PC-3 (cell line): ENCODE measurements at regions not wholly inside any gene's neighbourhood (a gene's known extent, or its start where the extent isn't known, plus 50 kb on each side); places are given as distances from the start of the nearest gene placed in this dataset.

Experiments used
- ATAC-seq: fragments of 200-7000 bp; cut with Tn5 transposase; 2 replicates; pipeline ENCODE4 v1.9.1; 2020; ENCODE audit warnings: mild to moderate bottlenecking, moderate library complexity
- BruUV-seq: library from RNA; stranded (reverse); fragments of 400-500 nt; replicated peaks from 2 replicates; lab custom pipeline; 2021; lab: Mats Ljungman, UMichigan
- CTCF ChIA-PET: fragments of 300-600 bp; sonication (Branson Sonifier 250); formaldehyde crosslinking; loops from one replicate; lab custom pipeline; 2022; ENCODE audit warnings: antibody characterized with exemption; lab: Charles Lee
- POLR2A ChIA-PET: fragments of 300-600 bp; sonication (Branson Sonifier 250); formaldehyde crosslinking; loops from one replicate; lab custom pipeline; 2022; ENCODE audit warnings: antibody characterized with exemption; ENCODE audit not compliant: unreplicated experiment; lab: Charles Lee
- DNase-seq: peaks from one replicate; pipeline ENCODE4 v3.0.0-alpha.2; 2015
- H2AFZ ChIP-seq: fragments of 300-600 bp; sonication (generic); 2 replicates; pipeline ENCODE4 v1.6.0; 2016; ENCODE audit warnings: antibody characterized with exemption, low read length
- H3F3A ChIP-seq: fragments of 300-600 bp; sonication (generic); one replicate; pipeline ENCODE4 v1.6.0; 2017; ENCODE audit warnings: antibody characterized with exemption, low read length, control low read depth, mild to moderate bottlenecking; ENCODE audit not compliant: unreplicated experiment
- H3K27ac ChIP-seq: fragments of 300-600 bp; sonication (generic); 2 replicates; pipeline ENCODE4 v1.5.1; 2016; ENCODE audit warnings: mild to moderate bottlenecking, low read length
- H3K27me3 ChIP-seq: fragments of 300-600 bp; sonication (generic); 2 replicates; pipeline ENCODE4 v1.6.1; 2016; ENCODE audit warnings: low read length, mixed read lengths
- H3K36me3 ChIP-seq: fragments of 300-600 bp; sonication (generic); 2 replicates; pipeline ENCODE4 v1.6.1; 2016; ENCODE audit warnings: low read depth, mixed run types, low read length, mixed read lengths
- H3K4me1 ChIP-seq: fragments of 300-600 bp; sonication (generic); 2 replicates; pipeline ENCODE4 v1.5.1; 2016; ENCODE audit warnings: low read length; ENCODE audit not compliant: insufficient read depth
- H3K4me2 ChIP-seq: fragments of 300-600 bp; sonication (generic); 2 replicates; pipeline ENCODE4 v1.6.0; 2016; ENCODE audit warnings: low read length
- H3K4me3 ChIP-seq: fragments of 300-600 bp; sonication (generic); 2 replicates; pipeline ENCODE4 v1.5.1; 2016; ENCODE audit warnings: mild to moderate bottlenecking, low read length, mixed read lengths
- H3K79me2 ChIP-seq: fragments of 300-600 bp; sonication (generic); 2 replicates; pipeline ENCODE4 v1.6.1; 2017; ENCODE audit warnings: low read length, mixed read lengths
- H3K9ac ChIP-seq: fragments of 300-600 bp; sonication (generic); 2 replicates; pipeline ENCODE4 v1.6.0; 2016; ENCODE audit warnings: mild to moderate bottlenecking, low read length
- H3K9me2 ChIP-seq: fragments of 300-600 bp; sonication (generic); replicated peaks from 2 replicates; pipeline ENCODE4 v1.6.1; 2016; ENCODE audit warnings: mixed run types, low read length, mixed read lengths
- H3K9me3 ChIP-seq: fragments of 300-600 bp; sonication (generic); 2 replicates; pipeline ENCODE4 v1.6.1; 2016; ENCODE audit warnings: low read length, mixed read lengths
- H4K20me1 ChIP-seq: fragments of 300-600 bp; sonication (generic); 2 replicates; pipeline ENCODE4 v1.6.1; 2016; ENCODE audit warnings: low read length, mixed read lengths
- EZH2 ChIP-seq: fragments of 300-600 bp; sonication (generic); IDR thresholded peaks from one replicate; pipeline ENCODE4 v1.6.1; 2017; ENCODE audit warnings: antibody characterized with exemption, mild to moderate bottlenecking, low read length; ENCODE audit not compliant: unreplicated experiment
- EZH2phosphoT487 ChIP-seq: fragments of 300-600 bp; sonication (generic); IDR thresholded peaks from 2 replicates; pipeline ENCODE4 v1.6.1; 2018; ENCODE audit warnings: mild to moderate bottlenecking, antibody characterized with exemption, low read length, borderline replicate concordance
- intact Hi-C: fragments of 100-400 bp; cut with micrococcal nuclease; formaldehyde crosslinking; loops from 2 replicates; pipeline ENCODE4 v1.9.0; 2023
- TF ChIP-seq, protein P1 (sequence below): fragments of 300-600 bp; sonication (generic); conservative IDR thresholded peaks from 2 replicates; pipeline ENCODE4 v1.5.1; 2017; ENCODE audit warnings: antibody characterized with exemption, low read depth, mild to moderate bottlenecking, low read length

DNA sequence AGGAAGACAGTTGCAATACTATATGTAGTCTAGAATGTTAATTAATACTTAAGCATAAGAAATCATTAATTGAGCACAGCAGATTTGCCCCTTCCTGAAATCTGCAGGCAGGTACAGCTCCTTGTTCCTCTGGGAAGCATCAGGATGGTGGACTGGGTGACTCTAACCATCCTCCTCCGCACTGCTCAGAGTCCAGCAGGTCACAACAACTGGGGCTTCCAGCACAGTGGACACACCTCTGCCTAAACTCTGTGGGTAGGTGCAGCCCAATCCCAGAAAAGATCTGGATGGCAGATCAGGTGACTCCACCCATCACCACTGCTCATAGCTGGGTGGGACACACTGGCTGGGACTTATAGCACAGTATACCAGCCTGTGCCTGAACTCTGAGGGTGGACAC, 189.9 kb upstream of the TMCO5A start:
- Histone ChIP-seq H3K9me3 (no peaks in the 10 kb centered on the region), H3K36me3 (no peaks in the 10 kb centered on the region), H3K9ac (no peak overlapping the region), H3K27me3 (peaks cover 51% of the 10 kb centered on the region), H3K4me2 (no peak overlapping the region), H3F3A (no peaks in the 10 kb centered on the region), H3K27ac (no peak overlapping the region), H3K4me3 (no peak overlapping the region), H3K79me2 (no peaks in the 10 kb centered on the region), H3K9me2 (no peaks in the 10 kb centered on the region), H3K4me1 (no peaks in the 10 kb centered on the region), H2AFZ (no peak overlapping the region), H4K20me1 (no peaks in the 10 kb centered on the region)
- ChIA-PET POLR2A (no interaction called here), CTCF (no interaction called here)
- TF ChIP-seq, protein P1, sequence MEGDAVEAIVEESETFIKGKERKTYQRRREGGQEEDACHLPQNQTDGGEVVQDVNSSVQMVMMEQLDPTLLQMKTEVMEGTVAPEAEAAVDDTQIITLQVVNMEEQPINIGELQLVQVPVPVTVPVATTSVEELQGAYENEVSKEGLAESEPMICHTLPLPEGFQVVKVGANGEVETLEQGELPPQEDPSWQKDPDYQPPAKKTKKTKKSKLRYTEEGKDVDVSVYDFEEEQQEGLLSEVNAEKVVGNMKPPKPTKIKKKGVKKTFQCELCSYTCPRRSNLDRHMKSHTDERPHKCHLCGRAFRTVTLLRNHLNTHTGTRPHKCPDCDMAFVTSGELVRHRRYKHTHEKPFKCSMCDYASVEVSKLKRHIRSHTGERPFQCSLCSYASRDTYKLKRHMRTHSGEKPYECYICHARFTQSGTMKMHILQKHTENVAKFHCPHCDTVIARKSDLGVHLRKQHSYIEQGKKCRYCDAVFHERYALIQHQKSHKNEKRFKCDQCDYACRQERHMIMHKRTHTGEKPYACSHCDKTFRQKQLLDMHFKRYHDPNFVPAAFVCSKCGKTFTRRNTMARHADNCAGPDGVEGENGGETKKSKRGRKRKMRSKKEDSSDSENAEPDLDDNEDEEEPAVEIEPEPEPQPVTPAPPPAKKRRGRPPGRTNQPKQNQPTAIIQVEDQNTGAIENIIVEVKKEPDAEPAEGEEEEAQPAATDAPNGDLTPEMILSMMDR: no peak
- no peak for TF ChIP-seq EZH2
- TF ChIP-seq EZH2phosphoT487: no peak
- BruUV-seq: no TSS peak
- intact Hi-C loops: no loop called here
- DNase-seq: no peak
- ATAC-seq: no peak

DNA sequence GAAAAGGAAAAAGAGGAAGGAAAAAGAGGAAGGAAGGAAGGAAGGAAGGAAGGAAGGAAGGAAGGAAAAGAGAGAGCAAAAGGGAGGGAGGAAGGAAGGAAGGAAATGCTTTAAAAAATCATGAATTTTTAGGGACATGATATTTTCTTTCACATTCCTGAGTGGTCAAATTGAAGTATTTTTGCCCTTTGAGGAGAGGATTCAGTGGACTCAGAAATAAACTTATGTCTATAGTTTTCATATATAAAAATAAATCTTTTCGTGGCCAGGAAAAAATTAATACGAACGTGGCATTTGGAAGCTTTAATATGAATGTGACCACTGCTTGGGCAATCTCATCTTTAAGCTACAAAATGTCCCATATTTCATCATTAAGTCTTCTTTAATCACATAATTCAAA, 183.0 kb upstream of the TMCO5A start:
- H3K4me3 ChIP-seq: no peak overlapping the region
- BruUV-seq: no TSS peak
- no peak overlapping the region for H3K27ac ChIP-seq
- H3F3A ChIP-seq: no peaks in the 10 kb centered on the region
- H3K4me2 ChIP-seq: no peak overlapping the region
- H3K36me3 ChIP-seq: no peaks in the 10 kb centered on the region
- H3K9me3 ChIP-seq: no peaks in the 10 kb centered on the region
- CTCF ChIA-PET: no interaction called here
- no peaks in the 10 kb centered on the region for H3K9me2 ChIP-seq
- ATAC-seq: no peak
- peaks cover 38% of the 10 kb centered on the region for H3K27me3 ChIP-seq
- DNase-seq: no peak
- no peak overlapping the region for H2AFZ ChIP-seq
- no peaks in the 10 kb centered on the region for H4K20me1 ChIP-seq
- intact Hi-C loops: no loop called here
- H3K4me1 ChIP-seq: no peaks in the 10 kb centered on the region
- POLR2A ChIA-PET: no interaction called here
- no peaks in the 10 kb centered on the region for H3K79me2 ChIP-seq
- TF ChIP-seq, protein P1: no peak
- H3K9ac ChIP-seq: no peak overlapping the region

DNA sequence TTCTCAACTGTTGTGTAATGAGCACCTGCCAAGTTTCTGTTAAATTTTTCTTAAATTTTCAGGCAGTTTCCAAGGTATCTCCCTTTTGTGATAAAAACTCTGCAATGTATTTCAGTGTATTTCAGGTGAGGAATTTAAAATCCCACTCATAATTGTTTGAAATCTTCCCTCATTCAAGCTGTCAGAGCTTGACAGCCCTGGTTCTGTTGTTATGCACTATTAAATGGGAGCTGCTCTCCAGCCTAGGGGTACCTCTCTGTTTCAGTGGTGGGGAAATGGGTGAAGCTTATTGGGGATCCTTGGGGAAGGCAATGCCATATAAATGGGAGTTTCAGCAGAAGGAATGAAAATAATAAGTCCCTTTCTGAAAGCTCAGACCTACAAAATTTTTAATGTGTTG, 178.0 kb upstream of the TMCO5A start:
- no peak overlapping the region for H3K4me3 ChIP-seq
- ChIA-PET CTCF (interaction anchor here (0.5 kb wide), 1 partner anchor 1610 kb away, joined by 3 read pairs; no protein-coding TSS in a partner anchor), POLR2A (no interaction called here)
- no peak overlapping the region for H3K4me2 ChIP-seq
- TF ChIP-seq EZH2phosphoT487 (no peak), EZH2 (no peak)
- TF ChIP-seq, protein P1: no peak
- H4K20me1 ChIP-seq: no peaks in the 10 kb centered on the region
- H3K36me3 ChIP-seq: no peaks in the 10 kb centered on the region
- peaks cover 47% of the 10 kb centered on the region for H3K27me3 ChIP-seq
- H3F3A ChIP-seq: no peaks in the 10 kb centered on the region
- DNase-seq: no peak
- H3K9me3 ChIP-seq: no peaks in the 10 kb centered on the region
- intact Hi-C loops: no loop called here
- no peaks in the 10 kb centered on the region for H3K79me2 ChIP-seq
- H3K27ac ChIP-seq: no peak overlapping the region
- BruUV-seq: no TSS peak
- no peak overlapping the region for H3K9ac ChIP-seq
- no peak for ATAC-seq
- H3K9me2 ChIP-seq: no peaks in the 10 kb centered on the region
- H2AFZ ChIP-seq: no peak overlapping the region
- no peaks in the 10 kb centered on the region for H3K4me1 ChIP-seq
